T-helper 2 cell treated with Interferon-gamma antibody and Interleukin-4, amounts not matched to agents 5 μg/mL and 100 μg/mL, for 36 hours (primary cell): ENCODE measurements at regions not wholly inside any gene's neighbourhood (a gene's known extent, or its start where the extent isn't known, plus 50 kb on each side); places are given as distances from the start of the nearest gene placed in this dataset.
"Not testable (repeated sequence)": the region's sequence is repeated elsewhere in the genome, so short reads cannot be mapped to it uniquely, and the experiment has no call there.

ENCODE experiments used
- DNase-seq: peaks from one replicate; pipeline ENCODE4 v3.0.0; 2021; ENCODE audit warnings: low spot score
- H3K27ac Mint-ChIP-seq: one replicate; pipeline ENCODE4 v1.8.0; 2021; ENCODE audit warnings: mild to moderate bottlenecking, mixed read lengths
- H3K27me3 Mint-ChIP-seq: one replicate; pipeline ENCODE4 v1.8.0; 2021; ENCODE audit warnings: low read depth, mixed read lengths
- H3K36me3 Mint-ChIP-seq: one replicate; pipeline ENCODE4 v1.8.0; 2021; ENCODE audit warnings: low read depth, mixed read lengths
- H3K4me1 Mint-ChIP-seq: one replicate; pipeline ENCODE4 v1.8.0; 2021; ENCODE audit warnings: low read depth, mixed read lengths
- H3K4me3 Mint-ChIP-seq: one replicate; pipeline ENCODE4 v1.8.0; 2022; ENCODE audit warnings: mild to moderate bottlenecking, moderate library complexity, mixed read lengths
- H3K9me3 Mint-ChIP-seq: one replicate; pipeline ENCODE4 v1.8.0; 2021; ENCODE audit warnings: mixed read lengths

DNA sequence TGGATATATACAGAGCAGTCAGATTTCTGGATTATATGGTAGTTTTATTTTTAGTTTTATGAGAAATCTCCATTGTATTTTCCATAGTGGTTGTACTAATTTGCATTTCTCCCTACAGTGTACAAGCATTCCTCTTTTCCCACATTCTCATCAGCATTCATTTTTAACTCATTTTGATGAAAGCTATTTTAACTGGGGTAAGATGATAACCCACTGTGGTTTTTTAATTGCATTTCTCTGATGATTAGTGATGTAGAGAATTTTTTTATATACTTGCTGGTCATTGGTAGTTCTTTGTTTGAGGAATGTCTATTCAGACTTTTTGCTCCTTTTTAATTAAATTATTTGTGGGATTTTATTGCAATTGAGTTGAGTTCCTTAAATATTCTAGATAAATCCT, 903.6 kb downstream of the DIPK2A start:
- Mint-ChIP-seq H3K27me3 (no peaks in the 10 kb centered on the region), H3K27ac (no peak overlapping the region), H3K36me3 (no peaks in the 10 kb centered on the region), H3K9me3 (no peaks in the 10 kb centered on the region), H3K4me1 (no peaks in the 10 kb centered on the region), H3K4me3 (no peak overlapping the region)
- DNase-seq, result no peak

GRCh38 chr3:144877356-144877755, 905.7 kb downstream of the DIPK2A start:
- H3K9me3 Mint-ChIP-seq, result no peaks in the 10 kb centered on the region

GRCh38 chr3:144879701-144880100, 908.1 kb downstream of the DIPK2A start:
- no peak overlapping the region for H3K27ac Mint-ChIP-seq
- no peak overlapping the region for H3K4me3 Mint-ChIP-seq
- no peaks in the 10 kb centered on the region for H3K9me3 Mint-ChIP-seq
- H3K27me3 Mint-ChIP-seq, result no peaks in the 10 kb centered on the region
- DNase-seq, result no peak
- no peaks in the 10 kb centered on the region for H3K36me3 Mint-ChIP-seq
- H3K4me1 Mint-ChIP-seq, result no peaks in the 10 kb centered on the region

More at GRCh38 chr3:144877356-144877755, 905.7 kb downstream of the DIPK2A start:
- Mint-ChIP-seq H3K4me3 (no peak overlapping the region), H3K36me3 (no peaks in the 10 kb centered on the region), H3K27me3 (no peaks in the 10 kb centered on the region), H3K4me1 (no peaks in the 10 kb centered on the region), H3K27ac (no peak overlapping the region)
- DNase-seq, result no peak

DNA sequence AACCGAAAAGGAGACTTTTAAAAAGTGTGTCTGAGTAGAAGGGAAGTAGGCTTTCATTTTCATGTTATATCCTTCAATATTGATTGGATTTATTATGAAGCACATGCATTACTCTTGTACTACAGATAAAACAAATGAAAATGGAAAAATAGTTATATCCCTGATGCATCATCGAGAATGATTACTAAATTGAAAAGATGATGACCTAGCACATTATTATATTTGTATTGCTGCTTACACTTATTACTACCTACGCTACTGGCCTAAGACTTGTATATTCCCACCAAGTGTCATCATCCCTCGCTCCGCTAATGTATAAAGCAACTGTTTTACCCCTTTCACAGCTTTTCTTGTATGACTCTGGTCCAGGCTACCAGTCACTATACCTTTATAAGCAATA, 922.4 kb downstream of the DIPK2A start:
- no peak overlapping the region for H3K27ac Mint-ChIP-seq
- DNase-seq, result no peak
- no peaks in the 10 kb centered on the region for H3K9me3 Mint-ChIP-seq
- no peaks in the 10 kb centered on the region for H3K36me3 Mint-ChIP-seq
- H3K4me1 Mint-ChIP-seq, result no peaks in the 10 kb centered on the region
- no peaks in the 10 kb centered on the region for H3K27me3 Mint-ChIP-seq
- H3K4me3 Mint-ChIP-seq, result no peak overlapping the region

GRCh38 chr3:144894576-144894975, 923.0 kb downstream of the DIPK2A start:
- Mint-ChIP-seq H3K4me3 (no peak overlapping the region), H3K4me1 (no peaks in the 10 kb centered on the region), H3K27me3 (no peaks in the 10 kb centered on the region), H3K36me3 (no peaks in the 10 kb centered on the region), H3K27ac (no peak overlapping the region), H3K9me3 (no peaks in the 10 kb centered on the region)
- no peak for DNase-seq

DNA sequence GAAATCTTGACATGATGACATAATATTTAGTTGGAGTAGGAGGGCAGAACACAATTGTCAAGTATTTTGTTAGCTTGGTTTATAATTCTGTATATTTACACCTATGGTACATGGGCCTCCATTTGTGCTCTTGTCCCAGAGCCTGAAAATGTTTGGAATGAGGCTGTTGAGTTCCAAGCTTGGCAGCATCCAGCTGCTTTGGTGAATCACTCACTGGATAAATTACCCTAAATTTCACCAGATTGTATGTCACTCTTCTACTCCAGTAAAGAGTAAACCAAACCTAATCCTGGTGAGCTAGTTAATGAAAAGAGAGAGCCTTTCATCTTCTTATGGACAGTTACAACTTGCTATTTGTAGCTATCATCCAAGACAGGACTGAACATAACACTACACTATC, 928.7 kb downstream of the DIPK2A start:
- Mint-ChIP-seq H3K36me3 (no peaks in the 10 kb centered on the region), H3K9me3 (peaks cover 17% of the 10 kb centered on the region), H3K4me1 (no peaks in the 10 kb centered on the region), H3K27ac (no peak overlapping the region), H3K4me3 (no peak overlapping the region), H3K27me3 (no peaks in the 10 kb centered on the region)
- no peak for DNase-seq

- not testable (repeated sequence) for H3K4me3 Mint-ChIP-seq, H3K36me3 Mint-ChIP-seq, H3K27me3 Mint-ChIP-seq, H3K27ac Mint-ChIP-seq, H3K4me1 Mint-ChIP-seq, DNase-seq
- peaks cover 53% of the 10 kb centered on the region for H3K9me3 Mint-ChIP-seq
Measured at GRCh38 chr3:144907581-144907980, 936.0 kb downstream of the DIPK2A start.

DNA sequence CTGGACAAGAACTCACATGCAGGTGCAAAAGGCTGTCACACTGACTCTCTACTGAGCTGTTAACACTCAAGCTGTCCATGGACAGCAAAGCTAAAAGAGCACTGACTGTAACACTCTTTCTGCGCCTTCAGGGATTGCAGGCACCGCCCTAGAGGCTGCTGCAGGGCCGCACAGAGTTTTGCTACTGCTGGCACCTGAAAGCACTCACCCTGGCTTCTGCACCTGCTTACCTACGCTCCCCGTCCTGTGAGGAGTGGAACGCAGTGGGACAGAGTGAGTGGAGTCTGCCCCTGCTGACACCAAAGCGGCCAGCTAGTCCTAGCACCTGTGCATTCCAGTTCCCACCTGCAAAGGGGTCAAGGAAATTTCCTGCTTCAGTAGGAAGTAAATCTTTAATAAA, 941.3 kb downstream of the DIPK2A start:
- Mint-ChIP-seq H3K4me3 (no peak overlapping the region), H3K4me1 (no peaks in the 10 kb centered on the region), H3K27me3 (no peaks in the 10 kb centered on the region), H3K36me3 (no peaks in the 10 kb centered on the region), H3K27ac (no peak overlapping the region), H3K9me3 (peaks cover 19% of the 10 kb centered on the region)
- no peak for DNase-seq

DNA sequence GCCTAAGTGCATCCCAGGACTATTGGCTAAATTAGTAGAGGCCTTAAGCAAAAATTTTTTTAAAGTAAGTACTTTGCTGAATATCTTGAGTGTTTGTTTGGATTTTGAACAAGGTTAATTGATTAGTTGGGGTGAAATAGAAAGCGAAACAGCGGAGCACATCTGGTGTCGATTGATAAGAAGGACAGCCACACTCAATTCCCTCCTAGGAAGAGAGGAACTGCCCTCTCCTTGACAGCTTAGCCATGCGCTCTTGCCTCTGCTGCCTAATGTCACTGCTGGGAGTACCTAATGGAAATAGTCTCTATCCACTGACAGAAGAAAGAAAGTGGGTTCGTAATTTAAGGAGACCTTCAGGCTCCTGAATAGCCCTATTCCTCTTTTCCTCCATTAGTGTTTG, 943.6 kb downstream of the DIPK2A start:
- no peak for DNase-seq
- H3K27me3 Mint-ChIP-seq, result no peaks in the 10 kb centered on the region
- H3K27ac Mint-ChIP-seq, result no peak overlapping the region
- H3K36me3 Mint-ChIP-seq, result no peaks in the 10 kb centered on the region
- peaks cover 4% of the 10 kb centered on the region for H3K9me3 Mint-ChIP-seq
- no peak overlapping the region for H3K4me3 Mint-ChIP-seq
- H3K4me1 Mint-ChIP-seq, result no peaks in the 10 kb centered on the region

- H3K4me3 Mint-ChIP-seq, result no peak overlapping the region
- H3K36me3 Mint-ChIP-seq, result no peaks in the 10 kb centered on the region
- H3K27me3 Mint-ChIP-seq, result no peaks in the 10 kb centered on the region
Measured at GRCh38 chr3:144921710-144922109, 950.1 kb downstream of the DIPK2A start.

DNA sequence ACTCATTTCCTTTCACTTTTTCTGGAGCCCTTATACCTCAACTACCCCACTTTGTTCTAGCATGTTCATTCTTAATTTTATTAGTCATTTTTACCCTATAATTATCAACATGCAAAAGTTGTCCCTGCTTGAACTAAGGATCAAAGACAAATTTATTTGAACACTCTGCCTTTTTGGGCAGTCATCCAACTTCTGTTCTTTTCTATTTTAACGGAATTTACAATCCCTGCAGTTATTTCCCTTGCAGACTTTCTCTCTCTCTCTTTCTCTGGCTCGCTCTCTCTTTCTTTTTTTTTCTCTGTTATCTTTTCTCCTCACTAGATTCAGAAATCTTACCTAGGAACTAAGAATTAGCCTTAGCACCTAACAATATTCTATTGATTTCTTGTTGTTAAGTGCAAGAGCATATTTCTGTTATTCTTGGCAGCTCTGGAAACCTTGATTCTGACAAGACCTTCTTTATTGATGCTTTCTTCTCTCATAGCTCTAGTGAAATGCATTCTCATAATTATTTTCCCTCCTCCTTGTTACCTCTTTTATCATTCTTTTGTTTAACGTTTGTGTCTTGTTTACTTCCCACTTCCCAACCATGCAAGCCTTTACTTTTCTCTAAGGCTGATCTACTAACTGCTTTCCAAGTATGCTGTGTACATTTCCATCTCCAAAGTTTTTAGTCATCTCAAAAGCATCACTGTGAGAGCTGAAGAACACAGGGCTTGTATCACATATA, 951.6 kb downstream of the DIPK2A start:
- DNase-seq, result no peak
- no peak overlapping the region for H3K27ac Mint-ChIP-seq
- no peaks in the 10 kb centered on the region for H3K9me3 Mint-ChIP-seq
- no peak overlapping the region for H3K4me3 Mint-ChIP-seq
- no peaks in the 10 kb centered on the region for H3K36me3 Mint-ChIP-seq
- no peaks in the 10 kb centered on the region for H3K27me3 Mint-ChIP-seq
- H3K4me1 Mint-ChIP-seq, result no peaks in the 10 kb centered on the region

More at GRCh38 chr3:144921710-144922109, 950.1 kb downstream of the DIPK2A start:
- DNase-seq, result no peak
- Mint-ChIP-seq H3K27ac (no peak overlapping the region), H3K9me3 (no peaks in the 10 kb centered on the region), H3K4me1 (no peaks in the 10 kb centered on the region)

DNA sequence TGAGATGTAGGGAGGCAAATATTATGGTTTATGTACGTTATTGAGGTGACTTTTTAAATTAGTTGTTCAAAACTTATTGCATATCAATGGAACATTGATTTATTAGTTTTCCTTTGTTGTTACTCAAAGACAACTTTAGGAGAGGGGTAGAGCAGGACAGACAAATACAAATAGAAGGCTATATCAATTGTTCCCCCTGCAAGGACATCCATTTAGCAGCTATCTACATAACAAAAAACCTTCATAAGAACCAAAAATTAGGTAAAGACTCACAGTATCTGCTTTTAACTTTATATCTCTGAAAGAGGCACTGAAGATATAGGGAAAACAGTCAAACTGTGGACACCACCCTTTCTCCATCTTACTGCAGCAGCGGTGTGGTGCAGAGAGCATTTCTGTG, 958.8 kb downstream of the DIPK2A start:
- Mint-ChIP-seq H3K4me1 (no peaks in the 10 kb centered on the region), H3K27ac (no peak overlapping the region), H3K27me3 (no peaks in the 10 kb centered on the region), H3K9me3 (peaks cover 10% of the 10 kb centered on the region), H3K4me3 (no peak overlapping the region), H3K36me3 (no peaks in the 10 kb centered on the region)
- no peak for DNase-seq

- no peak for DNase-seq
- no peak overlapping the region for H3K27ac Mint-ChIP-seq
- no peaks in the 10 kb centered on the region for H3K36me3 Mint-ChIP-seq
- H3K27me3 Mint-ChIP-seq, result no peaks in the 10 kb centered on the region
- H3K9me3 Mint-ChIP-seq, result peaks cover 22% of the 10 kb centered on the region
- H3K4me1 Mint-ChIP-seq, result no peaks in the 10 kb centered on the region
- H3K4me3 Mint-ChIP-seq, result no peak overlapping the region
Measured at GRCh38 chr3:144931590-144931989, 960.0 kb downstream of the DIPK2A start.

DNA sequence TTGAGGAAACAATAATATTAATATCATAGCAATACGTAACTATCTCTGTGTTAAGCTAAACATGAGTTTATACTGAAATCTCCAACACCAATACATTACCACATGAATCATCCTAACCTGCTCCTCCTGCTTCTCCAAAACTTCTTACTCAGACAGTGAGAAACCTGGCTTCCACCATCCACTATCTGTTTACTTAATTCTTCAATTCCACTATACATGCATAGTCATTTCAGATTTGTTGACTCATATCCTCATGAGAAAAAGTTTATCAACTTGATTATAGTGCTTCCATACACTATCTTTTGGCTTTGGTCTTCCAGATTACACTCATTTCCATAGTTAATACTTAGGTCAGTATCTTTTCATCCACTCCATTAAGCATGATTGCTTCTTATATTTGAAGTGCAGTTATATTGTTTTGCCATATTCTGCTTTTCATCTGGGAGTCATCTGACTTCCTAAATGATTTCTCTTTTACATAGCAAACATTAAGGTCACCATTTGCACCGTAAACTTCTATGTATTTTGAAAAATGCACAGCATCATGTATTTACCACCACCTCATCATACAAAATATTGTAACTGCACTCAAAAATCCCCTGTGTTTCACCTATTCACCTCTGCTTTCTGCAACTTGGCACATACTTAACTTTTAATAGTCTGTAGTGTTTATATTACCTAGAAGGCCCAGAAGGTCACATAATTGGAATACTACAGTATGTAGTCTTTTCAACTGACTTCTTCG, 970.6 kb downstream of the DIPK2A start:
- Mint-ChIP-seq H3K27me3 (no peaks in the 10 kb centered on the region), H3K27ac (no peak overlapping the region), H3K4me3 (no peak overlapping the region), H3K4me1 (no peaks in the 10 kb centered on the region), H3K9me3 (peaks cover 5% of the 10 kb centered on the region), H3K36me3 (no peaks in the 10 kb centered on the region)
- no peak for DNase-seq

GRCh38 chr3:144942838-144943197, 971.2 kb downstream of the DIPK2A start:
- Mint-ChIP-seq H3K27ac (no peak overlapping the region), H3K27me3 (no peaks in the 10 kb centered on the region), H3K4me1 (no peaks in the 10 kb centered on the region)

More at GRCh38 chr3:144942838-144943197, 971.2 kb downstream of the DIPK2A start:
- Mint-ChIP-seq H3K36me3 (no peaks in the 10 kb centered on the region), H3K9me3 (peaks cover 7% of the 10 kb centered on the region), H3K4me3 (no peak overlapping the region)
- DNase-seq, result no peak
